ENCODE measurements at regions not wholly inside any gene's neighbourhood (a gene's known extent, or its start where the extent isn't known, plus 50 kb on each side); places are given as distances from the start of the nearest gene placed in this dataset.

GRCh38 chr12:96099421-96099820 lies 64.0 kb upstream of the LTA4H start:
- H3K27ac Mint-ChIP-seq = no peak overlapping the region
- no peak overlapping the region for H3K4me3 Mint-ChIP-seq (ENCODE audit: low read depth)
- no peaks in the 10 kb centered on the region for H3K27me3 Mint-ChIP-seq
- H3K4me1 Mint-ChIP-seq (ENCODE audit: low read depth) = no peaks in the 10 kb centered on the region
- TF ChIP-seq, protein P1, sequence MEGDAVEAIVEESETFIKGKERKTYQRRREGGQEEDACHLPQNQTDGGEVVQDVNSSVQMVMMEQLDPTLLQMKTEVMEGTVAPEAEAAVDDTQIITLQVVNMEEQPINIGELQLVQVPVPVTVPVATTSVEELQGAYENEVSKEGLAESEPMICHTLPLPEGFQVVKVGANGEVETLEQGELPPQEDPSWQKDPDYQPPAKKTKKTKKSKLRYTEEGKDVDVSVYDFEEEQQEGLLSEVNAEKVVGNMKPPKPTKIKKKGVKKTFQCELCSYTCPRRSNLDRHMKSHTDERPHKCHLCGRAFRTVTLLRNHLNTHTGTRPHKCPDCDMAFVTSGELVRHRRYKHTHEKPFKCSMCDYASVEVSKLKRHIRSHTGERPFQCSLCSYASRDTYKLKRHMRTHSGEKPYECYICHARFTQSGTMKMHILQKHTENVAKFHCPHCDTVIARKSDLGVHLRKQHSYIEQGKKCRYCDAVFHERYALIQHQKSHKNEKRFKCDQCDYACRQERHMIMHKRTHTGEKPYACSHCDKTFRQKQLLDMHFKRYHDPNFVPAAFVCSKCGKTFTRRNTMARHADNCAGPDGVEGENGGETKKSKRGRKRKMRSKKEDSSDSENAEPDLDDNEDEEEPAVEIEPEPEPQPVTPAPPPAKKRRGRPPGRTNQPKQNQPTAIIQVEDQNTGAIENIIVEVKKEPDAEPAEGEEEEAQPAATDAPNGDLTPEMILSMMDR (IDR thresholded peaks at IDR 0.05; ENCODE audit: unreplicated experiment) = no peak
- no peak for DNase-seq (ENCODE audit: low spot score, unreplicated experiment)
- H3K36me3 Mint-ChIP-seq (ENCODE audit: insufficient read depth) = no peaks in the 10 kb centered on the region
- H3K9me3 Mint-ChIP-seq (ENCODE audit: low read depth) = no peaks in the 10 kb centered on the region

DNA sequence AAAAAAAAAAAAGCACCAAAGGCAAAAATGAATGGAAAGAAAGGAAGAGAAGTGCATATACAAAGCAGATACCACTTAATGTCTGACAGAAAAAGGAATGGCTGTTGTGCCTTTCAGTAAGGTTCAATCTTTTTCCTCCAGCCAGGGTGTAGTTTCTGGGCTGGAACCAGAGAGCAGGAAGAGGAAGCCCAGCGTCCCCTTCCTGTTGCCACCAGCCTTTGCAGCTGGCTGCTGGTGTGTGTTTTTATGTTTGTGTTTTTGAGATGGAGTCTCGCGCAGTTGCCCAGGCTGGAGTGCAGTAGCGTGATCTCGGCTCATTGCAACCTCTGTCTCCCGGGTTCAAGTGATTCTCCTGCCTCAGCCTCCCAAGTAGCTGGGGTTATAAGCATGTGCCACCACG lies 64.6 kb upstream of the LTA4H start:
- Mint-ChIP-seq H3K27ac (no peak overlapping the region), H3K4me1 (ENCODE audit: low read depth) (no peaks in the 10 kb centered on the region), H3K27me3 (no peaks in the 10 kb centered on the region), H3K36me3 (ENCODE audit: insufficient read depth) (no peaks in the 10 kb centered on the region), H3K9me3 (ENCODE audit: low read depth) (no peaks in the 10 kb centered on the region), H3K4me3 (ENCODE audit: low read depth) (no peak overlapping the region)
- TF ChIP-seq, protein P1 (IDR thresholded peaks at IDR 0.05; ENCODE audit: unreplicated experiment) = no peak
- DNase-seq (ENCODE audit: low spot score, unreplicated experiment) = no peak

DNA sequence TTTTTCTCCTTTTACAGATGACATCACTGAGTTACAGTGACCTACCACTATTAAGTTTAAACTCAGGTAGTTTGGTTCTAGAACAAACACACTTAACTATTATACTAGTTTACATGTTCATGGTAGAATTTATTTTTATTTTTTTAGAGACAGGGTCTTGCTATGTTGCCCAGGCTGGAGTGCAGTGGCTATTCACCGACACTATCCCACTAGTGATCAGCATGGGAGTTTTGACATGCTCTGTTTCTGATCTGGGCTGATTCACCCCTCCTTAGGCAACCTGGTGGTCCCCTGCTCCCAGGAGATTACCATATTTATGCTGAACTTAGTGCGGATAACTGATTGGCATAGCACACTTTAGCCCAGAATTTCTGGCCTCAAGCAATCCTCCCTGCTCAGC lies 66.4 kb upstream of the LTA4H start:
- Mint-ChIP-seq H3K36me3 (ENCODE audit: insufficient read depth) (no peaks in the 10 kb centered on the region), H3K27me3 (no peaks in the 10 kb centered on the region), H3K4me1 (ENCODE audit: low read depth) (no peaks in the 10 kb centered on the region), H3K9me3 (ENCODE audit: low read depth) (no peaks in the 10 kb centered on the region), H3K4me3 (ENCODE audit: low read depth) (no peak overlapping the region), H3K27ac (no peak overlapping the region)
- DNase-seq (ENCODE audit: low spot score, unreplicated experiment) = no peak
- TF ChIP-seq, protein P1 (IDR thresholded peaks at IDR 0.05; ENCODE audit: unreplicated experiment) = no peak

GRCh38 chr12:96103067-96103644 lies 67.8 kb upstream of the LTA4H start:
- H3K4me1 Mint-ChIP-seq (ENCODE audit: low read depth) = no peaks in the 10 kb centered on the region
- H3K4me3 Mint-ChIP-seq (ENCODE audit: low read depth) = no peak overlapping the region
- H3K27ac Mint-ChIP-seq = no peak overlapping the region
- DNase-seq (ENCODE audit: low spot score, unreplicated experiment) = no peak
- H3K9me3 Mint-ChIP-seq (ENCODE audit: low read depth) = no peaks in the 10 kb centered on the region
- H3K36me3 Mint-ChIP-seq (ENCODE audit: insufficient read depth) = no peaks in the 10 kb centered on the region
- TF ChIP-seq, protein P1 (IDR thresholded peaks at IDR 0.05; ENCODE audit: unreplicated experiment) = no peak
- no peaks in the 10 kb centered on the region for H3K27me3 Mint-ChIP-seq

DNA sequence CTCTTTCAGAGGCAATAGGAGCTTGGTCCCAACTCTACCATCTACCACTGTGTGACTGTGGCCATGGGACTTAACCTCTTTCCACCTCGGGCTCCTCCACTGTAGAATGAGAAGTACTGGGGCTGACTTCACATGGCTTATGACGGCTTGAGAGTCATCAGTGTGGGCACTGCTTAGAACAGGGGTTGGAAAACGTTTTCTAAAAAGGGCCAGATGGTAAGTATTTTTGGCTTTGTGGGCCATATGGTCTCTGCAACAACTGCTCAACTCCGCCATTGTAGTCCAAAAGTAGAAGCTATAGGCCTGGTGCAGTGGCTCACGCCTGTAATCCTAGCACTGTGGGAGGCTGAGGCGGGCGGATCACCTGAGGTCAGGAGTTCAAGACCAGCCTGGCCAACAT lies 69.2 kb upstream of the LTA4H start:
- no peak overlapping the region for H3K4me3 Mint-ChIP-seq (ENCODE audit: low read depth)
- no peaks in the 10 kb centered on the region for H3K36me3 Mint-ChIP-seq (ENCODE audit: insufficient read depth)
- no peak for DNase-seq (ENCODE audit: low spot score, unreplicated experiment)
- H3K27me3 Mint-ChIP-seq = no peaks in the 10 kb centered on the region
- TF ChIP-seq, protein P1 (IDR thresholded peaks at IDR 0.05; ENCODE audit: unreplicated experiment) = no peak
- no peaks in the 10 kb centered on the region for H3K9me3 Mint-ChIP-seq (ENCODE audit: low read depth)
- no peak overlapping the region for H3K27ac Mint-ChIP-seq
- no peaks in the 10 kb centered on the region for H3K4me1 Mint-ChIP-seq (ENCODE audit: low read depth)

Data from progenitor cell of endocrine pancreas (in vitro differentiated cells).